GM23338 (cell line): ENCODE measurements at regions not wholly inside any gene's neighbourhood (a gene's known extent, or its start where the extent isn't known, plus 50 kb on each side); places are given as distances from the start of the nearest gene placed in this dataset.

Experiments
- ATAC-seq: fragments of 200-7000 bp; cut with Tn5 transposase; 3 replicates; pipeline ENCODE4 v1.9.1; 2020
- DNase-seq: peaks from one replicate; pipeline ENCODE4 v3.0.0-alpha.2; 2015; ENCODE audit warnings: low spot score
- H2AFZ ChIP-seq: fragments of 200-600 bp; sonication (generic); 2 replicates; pipeline ENCODE4 v1.8.0; 2016; ENCODE audit warnings: antibody characterized with exemption, mild to moderate bottlenecking, moderate library complexity
- H3F3A ChIP-seq: fragments of 200-600 bp; sonication (generic); replicated peaks from 2 replicates; pipeline ENCODE4 v1.8.0; 2017; ENCODE audit warnings: antibody characterized with exemption, mixed run types, low read depth
- H3K27ac ChIP-seq: fragments of 200-600 bp; sonication (generic); 2 replicates; pipeline ENCODE4 v1.6.1; 2016; ENCODE audit warnings: low read depth
- H3K27me3 ChIP-seq: fragments of 200-600 bp; sonication (generic); 2 replicates; pipeline ENCODE4 v1.8.0; 2016; ENCODE audit warnings: mild to moderate bottlenecking, mixed run types, moderate library complexity; ENCODE audit not compliant: insufficient read depth
- H3K36me3 ChIP-seq: fragments of 200-600 bp; sonication (generic); 2 replicates; pipeline ENCODE4 v1.8.0; 2016; ENCODE audit warnings: mild to moderate bottlenecking; ENCODE audit not compliant: insufficient read depth
- H3K4me1 ChIP-seq: fragments of 200-600 bp; sonication (generic); 2 replicates; pipeline ENCODE4 v1.8.0; 2016; ENCODE audit warnings: mild to moderate bottlenecking, moderate library complexity; ENCODE audit not compliant: insufficient read depth
- H3K4me2 ChIP-seq: fragments of 200-600 bp; sonication (generic); 2 replicates; pipeline ENCODE4 v1.7.1; 2017; ENCODE audit warnings: mixed run types
- H3K4me3 ChIP-seq: fragments of 200-600 bp; sonication (generic); 2 replicates; pipeline ENCODE4 v1.6.1; 2016; ENCODE audit warnings: mixed run types
- H3K79me2 ChIP-seq: fragments of 200-600 bp; sonication (generic); replicated peaks from 2 replicates; pipeline ENCODE4 v1.8.0; 2017; ENCODE audit warnings: mild to moderate bottlenecking; ENCODE audit not compliant: insufficient read depth
- H3K9me2 ChIP-seq: fragments of 200-600 bp; sonication (generic); 2 replicates; pipeline ENCODE4 v1.8.0; 2017; ENCODE audit not compliant: insufficient read depth
- H4K20me1 ChIP-seq: fragments of 200-600 bp; sonication (generic); replicated peaks from 2 replicates; pipeline ENCODE4 v1.8.0; 2017; ENCODE audit warnings: mild to moderate bottlenecking; ENCODE audit not compliant: insufficient read depth
- H3K27ac Mint-ChIP-seq: 2 replicates; pipeline ENCODE4 v1.8.0; 2020; ENCODE audit warnings: inconsistent platforms, mild to moderate bottlenecking, moderate library complexity, mixed read lengths
- H3K27me3 Mint-ChIP-seq: 3 replicates; pipeline ENCODE4 v1.8.0; 2022; ENCODE audit warnings: low read depth, mild to moderate bottlenecking, moderate library complexity, mixed read lengths, inconsistent platforms; ENCODE audit not compliant: insufficient read depth, poor library complexity
- H3K36me3 Mint-ChIP-seq: 3 replicates; pipeline ENCODE4 v1.8.0; 2021; ENCODE audit warnings: low read depth, mild to moderate bottlenecking, inconsistent platforms, moderate library complexity, mixed read lengths
- H3K4me1 Mint-ChIP-seq: 3 replicates; pipeline ENCODE4 v1.8.0; 2020; ENCODE audit warnings: mild to moderate bottlenecking, inconsistent platforms, mixed read lengths
- H3K4me3 Mint-ChIP-seq: 3 replicates; pipeline ENCODE4 v1.8.0; 2021; ENCODE audit warnings: moderate library complexity, mild to moderate bottlenecking, inconsistent platforms, mixed read lengths
- H3K9me3 Mint-ChIP-seq: 3 replicates; pipeline ENCODE4 v1.8.0; 2020; ENCODE audit warnings: moderate library complexity, mild to moderate bottlenecking, inconsistent platforms, mixed read lengths
- CREB1 ChIP-seq: fragments of 250-450 bp; sonication (Bioruptor Pico); IDR thresholded peaks from 2 replicates; pipeline ENCODE4 v1.5.0; 2020; ENCODE audit warnings: low read depth, mild to moderate bottlenecking, moderate library complexity
- CTCF ChIP-seq, 2 experiments: fragments of 200-600 bp in 1 of 2; sonication (generic) in 1 of 2; conservative IDR thresholded peaks; 2 replicates each; pipeline versions ENCODE4 v1.5.1 to v1.6.1; 2016 to 2017; ENCODE audit warnings: antibody characterized with exemption in 2 of 2, low read depth in 2 of 2, mild to moderate bottlenecking in 2 of 2, moderate library complexity in 1 of 2
- EZH2 ChIP-seq: fragments of 200-600 bp; sonication (generic); IDR thresholded peaks from one replicate; pipeline ENCODE4 v1.8.0; 2017; ENCODE audit warnings: antibody characterized with exemption, mild to moderate bottlenecking, low read depth; ENCODE audit not compliant: unreplicated experiment
- EZH2phosphoT487 ChIP-seq: fragments of 200-600 bp; sonication (generic); IDR thresholded peaks from one replicate; pipeline ENCODE4 v1.8.1; 2018; ENCODE audit warnings: antibody characterized with exemption; ENCODE audit not compliant: unreplicated experiment
- NANOG ChIP-seq: IDR thresholded peaks from 2 replicates; pipeline ENCODE4 v1.6.1; 2016; ENCODE audit warnings: antibody characterized with exemption, borderline replicate concordance
- REST ChIP-seq: IDR thresholded peaks from one replicate; pipeline ENCODE4 v1.6.1; 2018; ENCODE audit warnings: antibody characterized with exemption; ENCODE audit not compliant: unreplicated experiment
- STAT1 ChIP-seq: IDR thresholded peaks from one replicate; pipeline ENCODE4 v1.6.1; 2016; ENCODE audit warnings: antibody characterized with exemption; ENCODE audit not compliant: unreplicated experiment
- ZNF114 ChIP-seq: fragments of 250-450 bp; sonication (Bioruptor Pico); IDR thresholded peaks from 2 replicates; pipeline ENCODE4 v1.5.0; 2020; ENCODE audit warnings: mild to moderate bottlenecking, moderate library complexity
- ZNF462 ChIP-seq: fragments of 250-450 bp; sonication (Bioruptor Pico); IDR thresholded peaks from 2 replicates; pipeline ENCODE4 v1.5.0; 2020; ENCODE audit warnings: mild to moderate bottlenecking, moderate library complexity

- Histone ChIP-seq H3K9me2 (peaks cover 14% of the 10 kb centered on the region; the same call in 1 of the 2 replicates), H2AFZ (no peak overlapping the region), H4K20me1 (no peaks in the 10 kb centered on the region), H3K4me3 (no peak overlapping the region), H3K27ac (no peak overlapping the region), H3K79me2 (no peaks in the 10 kb centered on the region), H3F3A (no peaks in the 10 kb centered on the region), H3K27me3 (no peaks in the 10 kb centered on the region), H3K36me3 (no peaks in the 10 kb centered on the region), H3K4me1 (no peaks in the 10 kb centered on the region), H3K4me2 (no peak overlapping the region)
- no peak for DNase-seq
- Mint-ChIP-seq H3K4me3 (no peak overlapping the region), H3K36me3 (no peaks in the 10 kb centered on the region), H3K9me3 (no peaks in the 10 kb centered on the region), H3K27me3 (peaks cover 2% of the 10 kb centered on the region), H3K4me1 (peaks cover 2% of the 10 kb centered on the region; the same call in 2 of the 3 replicates), H3K27ac (no peak overlapping the region)
- TF ChIP-seq ZNF114 (no peak), REST (no peak), NANOG (no peak), CREB1 (CRISPR knock-in tag) (no peak), STAT1 (no peak), CTCF (conservative IDR thresholded peaks at IDR 0.05; ENCODE audit: low read depth in 2 of 2) (no peak), EZH2 (no peak), EZH2phosphoT487 (no peak)
- no peak for ATAC-seq
Measured at GRCh38 chr11:133699071-133699470, 146.2 kb downstream of the SPATA19 start.

- H3K4me3 ChIP-seq, result no peak overlapping the region
- peaks cover 14% of the 10 kb centered on the region; the same call in 1 of the 2 replicates for H3K9me2 ChIP-seq
- no peak overlapping the region for H3K4me2 ChIP-seq
- DNase-seq (no peak), ATAC-seq (no peak)
- no peak overlapping the region for H2AFZ ChIP-seq
- no peaks in the 10 kb centered on the region for H4K20me1 ChIP-seq
- H3K36me3 ChIP-seq, result no peaks in the 10 kb centered on the region
- no peaks in the 10 kb centered on the region for H3K79me2 ChIP-seq
- H3F3A ChIP-seq, result no peaks in the 10 kb centered on the region
- H3K9me3 Mint-ChIP-seq, result no peaks in the 10 kb centered on the region
- peaks cover 2% of the 10 kb centered on the region; the same call in 2 of the 3 replicates for H3K4me1 Mint-ChIP-seq
- TF ChIP-seq EZH2phosphoT487 (no peak), ZNF462 (CRISPR knock-in tag) (no peak)
- no peaks in the 10 kb centered on the region for H3K27me3 ChIP-seq
- no peaks in the 10 kb centered on the region for H3K36me3 Mint-ChIP-seq
- no peak overlapping the region for H3K27ac ChIP-seq
- peaks cover 2% of the 10 kb centered on the region for H3K27me3 Mint-ChIP-seq
- no peak overlapping the region for H3K27ac Mint-ChIP-seq
- no peak overlapping the region for H3K4me3 Mint-ChIP-seq
- no peaks in the 10 kb centered on the region for H3K4me1 ChIP-seq
Measured at GRCh38 chr11:133698654-133699053, 146.7 kb downstream of the SPATA19 start.
